A673 (cell line): ENCODE measurements at regions not wholly inside any gene's neighbourhood (a gene's known extent, or its start where the extent isn't known, plus 50 kb on each side); places are given as distances from the start of the nearest gene placed in this dataset.

Experiments used
- BruUV-seq: library from RNA; stranded (reverse); fragments of 400-500 nt; replicated peaks from 2 replicates; lab custom pipeline; 2021; lab: Mats Ljungman, UMichigan
- CTCF ChIA-PET: fragments of 300-600 bp; sonication (Branson Sonifier 250); formaldehyde crosslinking; loops from one replicate; lab custom pipeline; 2022; ENCODE audit warnings: antibody characterized with exemption; lab: Charles Lee
- POLR2A ChIA-PET: fragments of 300-600 bp; sonication (Branson Sonifier 250); formaldehyde crosslinking; loops from one replicate; lab custom pipeline; 2022; ENCODE audit warnings: antibody characterized with exemption; ENCODE audit not compliant: low non-redundant PET; lab: Charles Lee
- DNase-seq: peaks from one replicate; pipeline ENCODE4 v3.0.0-alpha.2; 2015; ENCODE audit warnings: low spot score
- H3K27ac ChIP-seq: fragments of 200-600 bp; sonication (generic); 2 replicates; pipeline ENCODE4 v1.5.1; 2016; ENCODE audit warnings: mixed run types, low read depth, mild to moderate bottlenecking, mixed read lengths, antibody characterized with exemption, low read length; ENCODE audit not compliant: poor library complexity, severe bottlenecking
- H3K27me3 ChIP-seq: fragments of 200-600 bp; sonication (generic); replicated peaks from 2 replicates; pipeline ENCODE4 v1.6.1; 2017; ENCODE audit warnings: mixed run types, low read depth, mild to moderate bottlenecking, mixed read lengths, antibody characterized with exemption, low read length; ENCODE audit not compliant: insufficient read depth, poor library complexity
- H3K36me3 ChIP-seq: fragments of 200-600 bp; sonication (generic); 2 replicates; pipeline ENCODE4 v1.6.1; 2016; ENCODE audit warnings: mixed run types, mild to moderate bottlenecking, mixed read lengths, antibody characterized with exemption, low read length; ENCODE audit not compliant: insufficient read depth, poor library complexity, severe bottlenecking
- H3K4me1 ChIP-seq: fragments of 200-600 bp; sonication (generic); 2 replicates; pipeline ENCODE4 v1.6.1; 2017; ENCODE audit warnings: mixed run types, mild to moderate bottlenecking, mixed read lengths, antibody characterized with exemption, low read length; ENCODE audit not compliant: insufficient read depth, poor library complexity, severe bottlenecking
- H3K4me3 ChIP-seq: fragments of 200-600 bp; sonication (generic); 2 replicates; pipeline ENCODE4 v1.5.1; 2016; ENCODE audit warnings: low read depth, mixed run types, mild to moderate bottlenecking, mixed read lengths, low read length; ENCODE audit not compliant: poor library complexity, severe bottlenecking
- H3K9me3 ChIP-seq: fragments of 200-600 bp; sonication (generic); 2 replicates; pipeline ENCODE4 v1.6.1; 2016; ENCODE audit warnings: mixed run types, low read depth, mild to moderate bottlenecking, mixed read lengths, antibody characterized with exemption, low read length; ENCODE audit not compliant: poor library complexity, severe bottlenecking
- EZH2 ChIP-seq: fragments of 200-600 bp; sonication (generic); IDR thresholded peaks from 2 replicates; pipeline ENCODE4 v1.6.1; 2017; ENCODE audit warnings: borderline replicate concordance, low read depth, mild to moderate bottlenecking, mixed read lengths, antibody characterized with exemption, low read length; ENCODE audit not compliant: poor library complexity, severe bottlenecking
- intact Hi-C: fragments of 100-400 bp; cut with micrococcal nuclease; formaldehyde crosslinking; loops from one replicate; pipeline ENCODE4 v1.10.0; 2022; ENCODE audit not compliant: unreplicated experiment
- TF ChIP-seq, protein P1 (sequence below): fragments of 300-800, 200-600 bp; sonication (generic); conservative IDR thresholded peaks from 2 replicates; pipeline ENCODE4 v1.5.1; 2017; ENCODE audit warnings: low read depth, mild to moderate bottlenecking, antibody characterized with exemption, low read length, moderate library complexity, mixed read lengths

DNA sequence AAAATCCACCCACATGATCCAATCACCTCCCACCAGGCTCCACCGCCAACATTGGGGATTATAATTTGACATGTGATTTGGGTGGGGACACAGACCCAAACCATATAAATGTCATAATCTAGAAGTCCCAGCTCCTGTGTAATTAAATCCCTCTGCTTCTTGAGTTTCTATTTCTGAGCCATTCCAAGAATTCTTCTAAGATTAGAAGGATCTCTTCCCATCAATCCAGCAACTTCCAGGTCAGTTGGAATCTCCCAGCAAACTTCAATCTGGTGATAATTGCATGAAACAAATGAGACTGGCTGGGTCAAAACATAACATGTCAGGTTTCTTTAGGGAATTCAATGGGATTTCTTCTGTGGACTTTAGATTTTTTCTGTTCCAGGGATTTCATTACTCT, 127.8 kb upstream of the CDH5 start:
- DNase-seq = no peak
- H3K27ac ChIP-seq = no peak overlapping the region
- BruUV-seq = no TSS peak
- intact Hi-C loops = no loop called here
- no peak overlapping the region for H3K4me3 ChIP-seq
- ChIA-PET CTCF (no interaction called here), POLR2A (no interaction called here)
- TF ChIP-seq, protein P1, sequence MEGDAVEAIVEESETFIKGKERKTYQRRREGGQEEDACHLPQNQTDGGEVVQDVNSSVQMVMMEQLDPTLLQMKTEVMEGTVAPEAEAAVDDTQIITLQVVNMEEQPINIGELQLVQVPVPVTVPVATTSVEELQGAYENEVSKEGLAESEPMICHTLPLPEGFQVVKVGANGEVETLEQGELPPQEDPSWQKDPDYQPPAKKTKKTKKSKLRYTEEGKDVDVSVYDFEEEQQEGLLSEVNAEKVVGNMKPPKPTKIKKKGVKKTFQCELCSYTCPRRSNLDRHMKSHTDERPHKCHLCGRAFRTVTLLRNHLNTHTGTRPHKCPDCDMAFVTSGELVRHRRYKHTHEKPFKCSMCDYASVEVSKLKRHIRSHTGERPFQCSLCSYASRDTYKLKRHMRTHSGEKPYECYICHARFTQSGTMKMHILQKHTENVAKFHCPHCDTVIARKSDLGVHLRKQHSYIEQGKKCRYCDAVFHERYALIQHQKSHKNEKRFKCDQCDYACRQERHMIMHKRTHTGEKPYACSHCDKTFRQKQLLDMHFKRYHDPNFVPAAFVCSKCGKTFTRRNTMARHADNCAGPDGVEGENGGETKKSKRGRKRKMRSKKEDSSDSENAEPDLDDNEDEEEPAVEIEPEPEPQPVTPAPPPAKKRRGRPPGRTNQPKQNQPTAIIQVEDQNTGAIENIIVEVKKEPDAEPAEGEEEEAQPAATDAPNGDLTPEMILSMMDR = no peak
- TF ChIP-seq EZH2 = no peak
- no peaks in the 10 kb centered on the region for H3K36me3 ChIP-seq
- no peaks in the 10 kb centered on the region for H3K9me3 ChIP-seq
- H3K27me3 ChIP-seq = no peaks in the 10 kb centered on the region
- no peaks in the 10 kb centered on the region for H3K4me1 ChIP-seq

DNA sequence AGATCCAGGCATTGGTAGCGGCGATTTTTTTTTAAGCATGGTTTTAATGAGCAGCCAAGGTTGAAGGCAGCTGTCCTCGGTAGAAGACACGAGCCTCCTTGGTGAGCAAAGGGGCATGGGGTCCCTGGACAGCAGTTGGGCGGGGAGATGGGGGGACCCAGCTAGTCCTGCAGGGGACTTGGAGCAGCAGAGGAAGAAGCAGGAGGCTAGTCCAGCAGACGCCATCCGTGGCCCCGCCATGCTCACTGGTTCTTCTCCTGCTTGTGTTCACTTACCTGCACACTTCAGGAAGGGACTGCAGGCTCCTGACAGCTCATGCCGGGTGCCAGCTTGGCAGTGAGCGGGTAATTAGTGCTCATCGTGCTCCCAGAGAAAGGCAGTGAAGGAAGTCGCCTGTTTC, 130.2 kb upstream of the CDH5 start:
- Histone ChIP-seq H3K4me3 (no peak overlapping the region), H3K9me3 (no peaks in the 10 kb centered on the region), H3K36me3 (no peaks in the 10 kb centered on the region), H3K4me1 (no peaks in the 10 kb centered on the region), H3K27me3 (no peaks in the 10 kb centered on the region), H3K27ac (no peak overlapping the region)
- CTCF ChIA-PET = no interaction called here
- POLR2A ChIA-PET = no interaction called here
- intact Hi-C loops = no loop called here
- no peak for DNase-seq
- BruUV-seq = no TSS peak
- no peak for TF ChIP-seq EZH2
- TF ChIP-seq, protein P1 = no peak

DNA sequence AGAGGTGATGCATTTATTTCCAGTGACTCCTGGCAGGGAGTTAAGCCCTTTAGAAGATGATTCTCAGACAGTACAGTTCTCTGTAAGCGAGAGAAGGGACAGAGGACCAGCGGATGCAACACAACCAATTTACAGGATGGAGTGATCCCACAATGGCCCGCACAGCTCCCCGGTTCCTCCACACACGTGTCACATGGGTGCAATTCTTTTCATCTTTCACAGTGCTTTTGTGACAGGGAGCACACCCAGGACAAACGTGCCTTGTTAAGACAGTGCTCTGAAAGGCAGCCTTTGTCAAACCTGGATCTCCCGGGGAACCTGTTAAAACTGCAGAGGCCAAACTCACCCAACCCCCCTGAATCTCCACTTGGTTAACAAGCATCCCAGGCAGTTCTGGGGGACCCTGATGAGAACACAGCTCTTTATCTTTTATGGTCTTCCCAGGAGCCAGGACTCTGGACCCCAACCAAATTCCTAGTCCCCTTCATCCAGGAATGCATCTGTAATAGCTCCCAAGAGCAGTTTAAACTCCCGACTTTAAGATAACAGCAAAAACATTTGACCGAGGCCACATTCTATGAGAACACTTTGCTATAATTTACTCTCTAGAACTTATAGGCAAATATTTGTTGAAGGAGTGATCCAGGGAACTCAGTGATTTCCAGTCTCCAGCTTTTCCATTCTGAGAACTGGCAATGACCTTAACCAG, 134.9 kb upstream of the CDH5 start:
- BruUV-seq = no TSS peak
- DNase-seq = no peak
- POLR2A ChIA-PET = no interaction called here
- H3K4me1 ChIP-seq = peaks cover 16% of the 10 kb centered on the region
- TF ChIP-seq, protein P1 = no peak
- no peak for TF ChIP-seq EZH2
- H3K27me3 ChIP-seq = no peaks in the 10 kb centered on the region
- no peaks in the 10 kb centered on the region for H3K36me3 ChIP-seq
- H3K27ac ChIP-seq = no peak overlapping the region
- intact Hi-C loops = no loop called here
- H3K4me3 ChIP-seq = no peak overlapping the region
- H3K9me3 ChIP-seq = no peaks in the 10 kb centered on the region
- CTCF ChIA-PET = no interaction called here
